ENCODE measurements at regions not wholly inside any gene's neighbourhood (a gene's known extent, or its start where the extent isn't known, plus 50 kb on each side); places are given as distances from the start of the nearest gene placed in this dataset.

DNA sequence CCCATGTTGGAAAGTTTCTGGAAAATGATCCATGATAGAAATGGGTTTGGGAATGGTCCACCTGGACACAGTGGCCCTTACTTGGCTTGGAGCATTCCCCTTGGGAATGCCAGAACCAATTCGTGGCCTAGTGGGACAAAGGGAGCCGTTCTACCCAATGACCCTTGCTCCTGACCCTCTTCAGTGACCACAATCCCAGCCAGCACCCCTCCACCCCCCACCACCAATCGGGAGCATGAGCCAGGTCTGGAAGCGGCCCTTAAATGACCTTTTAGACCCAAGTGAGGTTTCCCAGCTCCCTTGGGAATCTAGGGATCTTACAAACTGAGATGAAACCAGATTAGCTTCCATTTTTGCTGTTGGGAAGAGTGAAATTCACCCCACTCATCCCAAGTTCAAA, 51.3 kb upstream of the CDON start:
- no peak for TF ChIP-seq CTCF (IDR thresholded peaks at IDR 0.05)
- H3K27ac ChIP-seq = peak overlapping the region; percentile 60 to 80 (median 70)
- ATAC-seq (peak in 1 of 4 donors; percentile 1), FAIRE-seq (no peak), DNase-seq (no peak)
- H3K4me1 ChIP-seq = peaks cover 25 to 30% (median 27%) of the 10 kb centered on the region in 3 donors
- H3K4me3 ChIP-seq = no peak overlapping the region
- H3K27me3 ChIP-seq = no peaks in the 10 kb centered on the region
- H3K9me3 ChIP-seq = no peaks in the 10 kb centered on the region
- 36 to 45% methylated on average over 4 of the region's 4 CpGs for WGBS, 2 donors
- H3K36me3 ChIP-seq = no peaks in the 10 kb centered on the region
- intact Hi-C loops (cut with DNase I) = no loop called here

GRCh38 chr11:126113515-126113957, 50.9 kb upstream of the CDON start:
- no peaks in the 10 kb centered on the region for H3K27me3 ChIP-seq
- peak overlapping the region; percentile 60 to 80 (median 70) for H3K27ac ChIP-seq
- 6 to 8% methylated on average over 7 of the region's 7 CpGs for WGBS, 2 donors
- ATAC-seq (peak; percentile 91 to 93 (median 92)), DNase-seq (peak; percentile 76 to 94 (median 92)), FAIRE-seq (peak; percentile 92)
- peaks cover 25 to 30% (median 27%) of the 10 kb centered on the region in 3 donors for H3K4me1 ChIP-seq
- intact Hi-C loops (cut with DNase I) = no loop called here
- H3K4me3 ChIP-seq = no peak overlapping the region
- H3K36me3 ChIP-seq = no peaks in the 10 kb centered on the region
- TF ChIP-seq CTCF (IDR thresholded peaks at IDR 0.05) = no peak
- no peaks in the 10 kb centered on the region for H3K9me3 ChIP-seq

DNA sequence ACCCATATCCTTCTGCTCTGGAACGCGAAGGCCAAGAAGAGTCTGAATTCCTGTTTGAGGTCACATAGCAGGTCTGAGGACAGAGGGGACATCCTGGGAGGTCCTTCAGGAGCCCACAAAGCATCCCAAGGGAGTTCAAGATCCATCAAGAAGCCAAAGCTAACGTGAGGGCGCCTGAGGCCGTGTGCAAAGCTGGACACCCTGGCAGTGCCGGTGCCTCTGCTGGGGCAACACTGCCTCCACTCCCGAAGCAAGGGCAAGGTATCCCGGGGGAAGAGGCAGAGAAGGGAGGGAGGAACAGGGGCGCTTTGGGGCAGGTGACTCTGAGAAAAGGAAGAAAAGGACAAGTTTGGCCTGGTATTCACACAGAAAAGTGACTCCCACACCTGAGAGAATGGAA, 50.3 kb upstream of the CDON start:
- Histone ChIP-seq H3K27me3 (no peaks in the 10 kb centered on the region), H3K36me3 (no peaks in the 10 kb centered on the region), H3K4me1 (peaks cover 25 to 30% (median 27%) of the 10 kb centered on the region in 3 donors), H3K27ac (peak overlapping the region in 2 of 4 donors; percentile 78 to 80), H3K9me3 (no peaks in the 10 kb centered on the region), H3K4me3 (no peak overlapping the region)
- WGBS, 2 donors = 72 to 73% methylated on average over 9 of the region's 9 CpGs
- no peak for TF ChIP-seq CTCF (IDR thresholded peaks at IDR 0.05)
- ATAC-seq (no peak), FAIRE-seq (no peak), DNase-seq (no peak)
- intact Hi-C loops (cut with DNase I) = no loop called here

- intact Hi-C loops (cut with DNase I) = no loop called here
Observed at GRCh38 chr11:126112547-126112946, 49.9 kb upstream of the CDON start.

More at GRCh38 chr11:126112547-126112946, 49.9 kb upstream of the CDON start:
- TF ChIP-seq CTCF (IDR thresholded peaks at IDR 0.05) = no peak
- Histone ChIP-seq H3K4me3 (no peak overlapping the region), H3K4me1 (peaks cover 25 to 30% (median 27%) of the 10 kb centered on the region in 3 donors), H3K27me3 (no peaks in the 10 kb centered on the region), H3K36me3 (no peaks in the 10 kb centered on the region), H3K9me3 (no peaks in the 10 kb centered on the region), H3K27ac (no peak overlapping the region)
- no peak for FAIRE-seq
- 64 to 68% methylated on average over 14 of the region's 14 CpGs for WGBS, 2 donors
- ATAC-seq = no peak
- DNase-seq = peak in 1 of 6 donors; percentile 20
